Right cardiac atrium (tissue), 5 donors: ENCODE measurements at regions not wholly inside any gene's neighbourhood (a gene's known extent, or its start where the extent isn't known, plus 50 kb on each side); places are given as distances from the start of the nearest gene placed in this dataset.

Experiments
- ATAC-seq, 2 donors: fragments of 200-7000 bp; cut with Tn5 transposase; one replicate each; pipeline versions ENCODE4 v1.8.0 to v1.9.1; 2020; ENCODE audit warnings: moderate library complexity in 2 of 2, mild to moderate bottlenecking in 1 of 2
- DNase-seq, 3 donors: peaks; one replicate each; pipeline ENCODE4 v3.0.0-alpha.2; 2020
- H3K27ac ChIP-seq: one replicate; pipeline ENCODE4 v1.5.1; 2013; ENCODE audit warnings: mild to moderate bottlenecking, low read length, control low read depth, moderate library complexity
- H3K27me3 ChIP-seq: one replicate; pipeline ENCODE4 v1.6.1; 2013; ENCODE audit not compliant: control insufficient read depth, insufficient read depth
- H3K4me1 ChIP-seq: one replicate; pipeline ENCODE4 v1.6.1; 2013; ENCODE audit warnings: low read length; ENCODE audit not compliant: control insufficient read depth, insufficient read depth
- H3K4me3 ChIP-seq: one replicate; pipeline ENCODE4 v1.5.1; 2013; ENCODE audit warnings: low read length, control low read depth
- H3K9me3 ChIP-seq: one replicate; pipeline ENCODE4 v1.6.1; 2013; ENCODE audit warnings: low read length; ENCODE audit not compliant: control insufficient read depth
- WGBS: extraction: QIAGEN DNeasy Blood & Tissue Kit; methylation state at CpG from one replicate; pipeline ENCODE4 v1.1.7; 2013; 5-methylcytosine and 5-hydroxymethylcytosine counted together
- intact Hi-C, 4 donors: fragments of 100-400 bp; cut with DNase I; formaldehyde crosslinking; loops; one replicate each; pipeline versions ENCODE4 v1.11.0 to v1.14.0; 2022 to 2023
- donor health status: healthy with polysubstance abuse.
- donor health status: DM: no; HTN: yes; CAD: no.
- donor health status: DM: no; HTN: no; CAD: no.
- donor health status: DM: no; HTN: yes; CAD: no; lungs with severe emphysema.
- donor health status: DM: yes; HTN: yes; CAD: no.

- Histone ChIP-seq H3K27ac (no peak overlapping the region), H3K9me3 (no peaks in the 10 kb centered on the region), H3K27me3 (no peaks in the 10 kb centered on the region), H3K4me3 (no peak overlapping the region), H3K4me1 (no peaks in the 10 kb centered on the region)
- DNase-seq = no peak
- ATAC-seq = no peak
- intact Hi-C loops = no loop called here
Observed at GRCh38 chr1:239049571-239049970, 336.8 kb upstream of the CHRM3 start.

GRCh38 chr1:239044829-239045228, 341.5 kb upstream of the CHRM3 start:
- H3K9me3 ChIP-seq = no peaks in the 10 kb centered on the region
- intact Hi-C loops = no loop called here
- H3K27me3 ChIP-seq = no peaks in the 10 kb centered on the region
- ATAC-seq (no peak), DNase-seq (no peak)
- H3K4me1 ChIP-seq = no peaks in the 10 kb centered on the region
- no peak overlapping the region for H3K27ac ChIP-seq
- no peak overlapping the region for H3K4me3 ChIP-seq
- 76% methylated on average over 3 of the region's 3 CpGs for WGBS

- 49% methylated on average over 2 of the region's 2 CpGs for WGBS
Observed at GRCh38 chr1:239040523-239040922, 345.8 kb upstream of the CHRM3 start.

GRCh38 chr1:239031310-239031709, 355.1 kb upstream of the CHRM3 start:
- no peaks in the 10 kb centered on the region for H3K9me3 ChIP-seq
- intact Hi-C loops = no loop called here
- no peak for DNase-seq
- no peak overlapping the region for H3K27ac ChIP-seq
- ATAC-seq = no peak
- no peaks in the 10 kb centered on the region for H3K27me3 ChIP-seq
- H3K4me3 ChIP-seq = no peak overlapping the region
- H3K4me1 ChIP-seq = no peaks in the 10 kb centered on the region
- 63% methylated on average over 5 of the region's 5 CpGs for WGBS

More at GRCh38 chr1:239040523-239040922, 345.8 kb upstream of the CHRM3 start:
- no peaks in the 10 kb centered on the region for H3K4me1 ChIP-seq
- H3K4me3 ChIP-seq = no peak overlapping the region
- no peak for ATAC-seq
- no peak for DNase-seq
- no peak overlapping the region for H3K27ac ChIP-seq
- intact Hi-C loops = no loop called here
- no peaks in the 10 kb centered on the region for H3K27me3 ChIP-seq
- no peaks in the 10 kb centered on the region for H3K9me3 ChIP-seq

GRCh38 chr1:239025997-239026694, 360.2 kb upstream of the CHRM3 start:
- intact Hi-C loops = no loop called here
- H3K9me3 ChIP-seq = no peaks in the 10 kb centered on the region
- no peak overlapping the region for H3K27ac ChIP-seq
- WGBS = 84% methylated on average over 7 of the region's 7 CpGs
- ATAC-seq = no peak
- no peaks in the 10 kb centered on the region for H3K27me3 ChIP-seq
- H3K4me3 ChIP-seq = no peak overlapping the region
- no peaks in the 10 kb centered on the region for H3K4me1 ChIP-seq
- DNase-seq = no peak

GRCh38 chr1:239025223-239025622, 361.1 kb upstream of the CHRM3 start:
- Histone ChIP-seq H3K27me3 (no peaks in the 10 kb centered on the region), H3K27ac (no peak overlapping the region), H3K4me3 (no peak overlapping the region), H3K4me1 (no peaks in the 10 kb centered on the region), H3K9me3 (no peaks in the 10 kb centered on the region)
- no peak for DNase-seq
- intact Hi-C loops = no loop called here
- WGBS = 83% methylated on average over 7 of the region's 7 CpGs
- no peak for ATAC-seq

GRCh38 chr1:239023732-239024360, 362.5 kb upstream of the CHRM3 start:
- no peaks in the 10 kb centered on the region for H3K9me3 ChIP-seq
- intact Hi-C loops = no loop called here
- no peak overlapping the region for H3K4me3 ChIP-seq
- no peak for DNase-seq
- ATAC-seq = no peak
- WGBS = 50% methylated on average over 4 of the region's 4 CpGs
- no peak overlapping the region for H3K27ac ChIP-seq
- H3K27me3 ChIP-seq = no peaks in the 10 kb centered on the region
- no peaks in the 10 kb centered on the region for H3K4me1 ChIP-seq

- Histone ChIP-seq H3K4me1 (no peaks in the 10 kb centered on the region), H3K27ac (no peak overlapping the region), H3K27me3 (no peaks in the 10 kb centered on the region), H3K4me3 (no peak overlapping the region), H3K9me3 (no peaks in the 10 kb centered on the region)
- ATAC-seq (no peak), DNase-seq (no peak)
- intact Hi-C loops = no loop called here
- 81% methylated on average over 2 of the region's 2 CpGs for WGBS
Observed at GRCh38 chr1:239016337-239016736, 370.0 kb upstream of the CHRM3 start.

- intact Hi-C loops = no loop called here
- Histone ChIP-seq H3K4me1 (no peaks in the 10 kb centered on the region), H3K4me3 (no peak overlapping the region), H3K27me3 (no peaks in the 10 kb centered on the region), H3K9me3 (no peaks in the 10 kb centered on the region), H3K27ac (no peak overlapping the region)
- 59% methylated on average over 1 of the region's 1 CpG for WGBS
- no peak for DNase-seq
- ATAC-seq = no peak
Observed at GRCh38 chr1:239011382-239011781, 375.0 kb upstream of the CHRM3 start.

GRCh38 chr1:239008568-239008967, 377.8 kb upstream of the CHRM3 start:
- Histone ChIP-seq H3K27me3 (no peaks in the 10 kb centered on the region), H3K4me1 (no peaks in the 10 kb centered on the region), H3K27ac (no peak overlapping the region), H3K9me3 (no peaks in the 10 kb centered on the region), H3K4me3 (no peak overlapping the region)
- DNase-seq = no peak
- ATAC-seq = no peak
- intact Hi-C loops = no loop called here

- H3K27ac ChIP-seq = no peak overlapping the region
- no peaks in the 10 kb centered on the region for H3K27me3 ChIP-seq
- intact Hi-C loops = no loop called here
- no peaks in the 10 kb centered on the region for H3K9me3 ChIP-seq
- H3K4me3 ChIP-seq = no peak overlapping the region
- 36% methylated on average over 4 of the region's 4 CpGs for WGBS
- no peak for ATAC-seq
- no peak for DNase-seq
- H3K4me1 ChIP-seq = no peaks in the 10 kb centered on the region
Observed at GRCh38 chr1:239006276-239006675, 380.1 kb upstream of the CHRM3 start.

- no peak for ATAC-seq
- no peak overlapping the region for H3K4me3 ChIP-seq
- no peak for DNase-seq
- no peaks in the 10 kb centered on the region for H3K4me1 ChIP-seq
- no peaks in the 10 kb centered on the region for H3K27me3 ChIP-seq
- no peak overlapping the region for H3K27ac ChIP-seq
- no peaks in the 10 kb centered on the region for H3K9me3 ChIP-seq
- 76% methylated on average over 4 of the region's 4 CpGs for WGBS
- intact Hi-C loops = no loop called here
Observed at GRCh38 chr1:238999944-239000343, 386.4 kb upstream of the CHRM3 start.
